ENCODE measurements at regions not wholly inside any gene's neighbourhood (a gene's known extent, or its start where the extent isn't known, plus 50 kb on each side); places are given as distances from the start of the nearest gene placed in this dataset.
A peak's percentile ranks its signal among the peaks of the same experiment; 100 is the strongest.

GRCh38 chr3:1002010-1002409 is 90.8 kb upstream of the CNTN6 start:
- CTCF ChIA-PET, result no interaction called here
- Histone ChIP-seq H3K4me1 (ENCODE audit: insufficient read depth, low read length, poor library complexity, severe bottlenecking) (no peaks in the 10 kb centered on the region), H3K9me3 (ENCODE audit: low read depth, low read length, poor library complexity, severe bottlenecking) (no peaks in the 10 kb centered on the region), H3K27me3 (replicated peaks; ENCODE audit: insufficient read depth, low read depth, low read length, poor library complexity) (no peaks in the 10 kb centered on the region), H3K4me3 (ENCODE audit: low read depth, low read length, poor library complexity, severe bottlenecking) (no peak overlapping the region), H3K27ac (ENCODE audit: low read depth, low read length, poor library complexity, severe bottlenecking) (no peak overlapping the region), H3K36me3 (ENCODE audit: insufficient read depth, low read length, poor library complexity, severe bottlenecking) (no peaks in the 10 kb centered on the region)
- no peak for TF ChIP-seq CTCF (conservative IDR thresholded peaks at IDR 0.05; ENCODE audit: low read depth, low read length)
- POLR2A ChIA-PET (ENCODE audit: low non-redundant PET), result no interaction called here
- BruUV-seq (replicated peaks), result no TSS peak
- DNase-seq (ENCODE audit: low spot score), result no peak
- intact Hi-C loops (cut with micrococcal nuclease; ENCODE audit: unreplicated experiment), result no loop called here

GRCh38 chr3:1007866-1008265 is 85.0 kb upstream of the CNTN6 start:
- ChIA-PET POLR2A (ENCODE audit: low non-redundant PET) (no interaction called here), CTCF (no interaction called here)
- Histone ChIP-seq H3K27me3 (replicated peaks; ENCODE audit: insufficient read depth, low read depth, low read length, poor library complexity) (no peaks in the 10 kb centered on the region), H3K4me3 (ENCODE audit: low read depth, low read length, poor library complexity, severe bottlenecking) (no peak overlapping the region), H3K9me3 (ENCODE audit: low read depth, low read length, poor library complexity, severe bottlenecking) (no peaks in the 10 kb centered on the region), H3K27ac (ENCODE audit: low read depth, low read length, poor library complexity, severe bottlenecking) (no peak overlapping the region), H3K4me1 (ENCODE audit: insufficient read depth, low read length, poor library complexity, severe bottlenecking) (no peaks in the 10 kb centered on the region), H3K36me3 (ENCODE audit: insufficient read depth, low read length, poor library complexity, severe bottlenecking) (no peaks in the 10 kb centered on the region)
- peak; percentile 51 for DNase-seq (ENCODE audit: low spot score)
- intact Hi-C loops (cut with micrococcal nuclease; ENCODE audit: unreplicated experiment), result no loop called here
- no TSS peak for BruUV-seq (replicated peaks)
- no peak for TF ChIP-seq EZH2 (IDR thresholded peaks at IDR 0.05; ENCODE audit: borderline replicate concordance, low read depth, low read length, poor library complexity, severe bottlenecking)
- TF ChIP-seq CTCF (conservative IDR thresholded peaks at IDR 0.05; ENCODE audit: low read depth, low read length), result no peak

- H3K27me3 ChIP-seq (replicated peaks; ENCODE audit: insufficient read depth, low read depth, low read length, poor library complexity), result no peaks in the 10 kb centered on the region
- CTCF ChIA-PET, result no interaction called here
- no TSS peak for BruUV-seq (replicated peaks)
- H3K4me1 ChIP-seq (ENCODE audit: insufficient read depth, low read length, poor library complexity, severe bottlenecking), result no peaks in the 10 kb centered on the region
- no peak overlapping the region for H3K4me3 ChIP-seq (ENCODE audit: low read depth, low read length, poor library complexity, severe bottlenecking)
- no peaks in the 10 kb centered on the region for H3K9me3 ChIP-seq (ENCODE audit: low read depth, low read length, poor library complexity, severe bottlenecking)
- intact Hi-C loops (cut with micrococcal nuclease; ENCODE audit: unreplicated experiment), result no loop called here
- POLR2A ChIA-PET (ENCODE audit: low non-redundant PET), result no interaction called here
- H3K27ac ChIP-seq (ENCODE audit: low read depth, low read length, poor library complexity, severe bottlenecking), result no peak overlapping the region
- DNase-seq (ENCODE audit: low spot score), result no peak
- TF ChIP-seq CTCF (conservative IDR thresholded peaks at IDR 0.05; ENCODE audit: low read depth, low read length), result no peak
- no peak for TF ChIP-seq EZH2 (IDR thresholded peaks at IDR 0.05; ENCODE audit: borderline replicate concordance, low read depth, low read length, poor library complexity, severe bottlenecking)
- no peaks in the 10 kb centered on the region for H3K36me3 ChIP-seq (ENCODE audit: insufficient read depth, low read length, poor library complexity, severe bottlenecking)
Measured at GRCh38 chr3:1010228-1010627, 82.6 kb upstream of the CNTN6 start.
